Ectodermal cell (in vitro differentiated cells): ENCODE measurements at regions not wholly inside any gene's neighbourhood (a gene's known extent, or its start where the extent isn't known, plus 50 kb on each side); places are given as distances from the start of the nearest gene placed in this dataset.

Experiments
- H3K27ac ChIP-seq: 2 replicates; pipeline ENCODE4 v1.7.0; 2013; ENCODE audit warnings: mild to moderate bottlenecking, low read depth, low read length; ENCODE audit not compliant: insufficient read depth, poor library complexity, severe bottlenecking
- H3K27me3 ChIP-seq: 2 replicates; pipeline ENCODE4 v1.7.0; 2013; ENCODE audit warnings: mild to moderate bottlenecking, low read length; ENCODE audit not compliant: insufficient read depth, control insufficient read depth, poor library complexity, severe bottlenecking
- H3K36me3 ChIP-seq: one replicate; pipeline ENCODE4 v1.7.0; 2013; ENCODE audit warnings: low read length; ENCODE audit not compliant: control insufficient read depth, insufficient read depth
- H3K4me1 ChIP-seq: one replicate; pipeline ENCODE4 v1.7.0; 2013; ENCODE audit warnings: low read length; ENCODE audit not compliant: control insufficient read depth, insufficient read depth
- H3K4me3 ChIP-seq: 2 replicates; pipeline ENCODE4 v1.7.0; 2013; ENCODE audit warnings: low read depth, low read length, control low read depth; ENCODE audit not compliant: insufficient read depth
- H3K9me3 ChIP-seq: 2 replicates; pipeline ENCODE4 v1.7.0; 2013; ENCODE audit warnings: mild to moderate bottlenecking, low read length, moderate library complexity; ENCODE audit not compliant: control insufficient read depth
- WGBS, 2 experiments: methylation state at CpG; one replicate each; pipeline ENCODE4 v1.1.7; 2013; ENCODE audit warnings: missing lambda C conversion rate in 2 of 2; 5-methylcytosine and 5-hydroxymethylcytosine counted together

DNA sequence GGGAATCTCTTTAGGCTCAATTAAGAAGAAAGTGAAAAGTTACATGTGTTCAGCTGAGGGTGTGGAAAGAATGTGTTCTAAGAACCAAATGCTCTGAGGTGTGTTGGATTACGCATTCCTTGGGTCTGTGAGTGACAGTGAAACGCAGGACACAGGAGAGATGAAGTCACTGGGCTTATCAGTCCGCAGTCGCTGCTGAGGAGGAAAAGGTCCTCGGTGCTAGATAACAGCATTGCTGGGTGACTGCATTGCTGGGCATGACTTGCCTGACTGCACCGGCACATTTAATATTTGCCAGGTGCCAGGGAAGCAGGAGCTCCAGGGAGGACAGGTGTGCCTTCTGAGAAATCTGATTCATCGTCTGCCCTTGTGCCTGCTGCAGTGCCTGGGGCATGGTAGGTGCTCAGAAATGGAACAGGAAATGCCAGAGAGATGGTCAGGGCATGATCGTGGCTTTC, 64.4 kb upstream of the FZD10 start:
- no peak overlapping the region for H3K4me3 ChIP-seq
- H3K4me1 ChIP-seq, result no peaks in the 10 kb centered on the region
- no peaks in the 10 kb centered on the region for H3K27me3 ChIP-seq
- WGBS, 2 experiments, result 89 to 90% methylated on average over 8 of the region's 8 CpGs
- H3K36me3 ChIP-seq, result no peaks in the 10 kb centered on the region
- no peaks in the 10 kb centered on the region for H3K9me3 ChIP-seq
- no peak overlapping the region for H3K27ac ChIP-seq

- Histone ChIP-seq H3K9me3 (no peaks in the 10 kb centered on the region), H3K27me3 (no peaks in the 10 kb centered on the region), H3K27ac (no peak overlapping the region), H3K36me3 (no peaks in the 10 kb centered on the region), H3K4me3 (no peak overlapping the region), H3K4me1 (no peaks in the 10 kb centered on the region)
- WGBS, 2 experiments, result 93 to 95% methylated on average over 11 of the region's 11 CpGs
Measured at GRCh38 chr12:130098301-130099005, 63.8 kb upstream of the FZD10 start.

DNA sequence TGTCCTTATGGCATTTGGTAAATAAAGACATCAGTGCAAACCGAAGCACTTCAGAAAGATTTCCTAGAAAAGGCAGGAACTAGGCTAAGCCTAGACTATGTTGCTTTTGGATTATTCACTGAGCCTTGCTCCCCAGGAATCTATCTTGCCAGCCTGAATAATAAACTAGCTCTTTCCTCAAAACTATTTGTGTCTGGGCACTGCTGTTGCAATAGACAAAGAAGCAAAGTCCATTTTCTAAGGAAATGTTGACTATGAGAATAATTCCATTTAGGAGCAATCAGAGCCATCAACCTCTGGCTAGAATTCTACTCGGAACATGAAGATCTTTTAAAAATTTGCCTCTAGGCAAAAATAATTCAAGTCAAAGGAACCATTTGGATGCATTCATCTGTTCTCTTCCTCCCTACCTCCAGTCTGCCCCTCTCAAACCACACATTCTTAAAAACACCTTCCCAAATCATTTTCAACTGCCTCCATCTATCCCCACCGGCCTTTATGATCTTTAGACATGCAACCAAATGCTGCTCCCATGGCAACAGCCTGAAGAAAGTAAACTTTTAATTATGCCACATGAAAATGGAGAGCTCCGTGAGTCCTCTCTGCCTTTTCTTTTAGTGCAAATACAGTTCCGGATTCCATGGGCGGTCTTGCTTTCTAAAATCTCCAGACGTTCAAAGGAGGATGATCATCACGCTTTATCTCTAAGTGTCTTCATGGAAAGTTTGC, 61.5 kb upstream of the FZD10 start:
- no peaks in the 10 kb centered on the region for H3K9me3 ChIP-seq
- no peak overlapping the region for H3K27ac ChIP-seq
- no peaks in the 10 kb centered on the region for H3K36me3 ChIP-seq
- H3K4me1 ChIP-seq, result peaks cover 3% of the 10 kb centered on the region
- H3K27me3 ChIP-seq, result no peaks in the 10 kb centered on the region
- H3K4me3 ChIP-seq, result no peak overlapping the region
- 87 to 88% methylated on average over 8 of the region's 8 CpGs for WGBS, 2 experiments

DNA sequence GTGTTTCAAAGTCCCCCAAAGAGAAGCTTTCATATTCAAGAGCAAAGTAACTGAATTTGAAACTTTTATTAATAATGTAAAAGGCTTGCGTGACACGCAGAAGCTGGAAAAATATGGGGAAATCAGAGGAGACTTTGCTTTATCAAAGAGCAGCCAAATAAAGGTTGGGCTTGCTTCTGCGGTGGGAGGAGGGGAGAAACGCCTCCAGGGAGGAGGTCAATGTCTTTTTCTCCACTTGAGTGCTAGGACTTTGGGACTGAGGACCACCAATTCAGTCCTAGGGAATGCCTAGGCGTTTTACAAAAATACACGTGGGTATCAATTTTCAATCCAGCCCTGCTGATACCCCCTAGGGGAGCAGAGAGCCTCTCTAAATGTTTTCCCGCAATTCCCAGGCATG, 60.9 kb upstream of the FZD10 start:
- Histone ChIP-seq H3K27ac (no peak overlapping the region), H3K36me3 (no peaks in the 10 kb centered on the region), H3K4me1 (peaks cover 3% of the 10 kb centered on the region), H3K27me3 (no peaks in the 10 kb centered on the region), H3K4me3 (no peak overlapping the region), H3K9me3 (no peaks in the 10 kb centered on the region)
- WGBS, 2 experiments, result 46 to 49% methylated on average over 7 of the region's 7 CpGs

DNA sequence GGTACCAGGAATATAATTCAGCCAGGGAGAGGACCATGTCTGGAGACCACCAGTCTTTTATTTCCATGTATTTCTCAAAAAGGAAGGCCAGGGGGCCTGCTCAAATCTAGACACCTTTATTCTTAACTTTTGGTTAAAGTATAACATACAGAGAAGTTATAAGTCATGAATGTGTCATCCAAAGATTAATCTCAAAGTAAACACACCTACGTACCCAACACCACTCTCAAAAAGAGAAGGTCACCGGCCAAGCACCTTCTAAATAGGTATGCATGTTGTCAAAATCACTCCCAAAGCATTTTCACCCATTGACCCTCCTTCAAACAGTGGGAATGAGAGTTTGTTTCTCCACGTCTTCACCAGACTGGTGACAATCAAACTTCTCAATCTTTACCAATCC, 60.0 kb upstream of the FZD10 start:
- H3K27ac ChIP-seq, result no peak overlapping the region

DNA sequence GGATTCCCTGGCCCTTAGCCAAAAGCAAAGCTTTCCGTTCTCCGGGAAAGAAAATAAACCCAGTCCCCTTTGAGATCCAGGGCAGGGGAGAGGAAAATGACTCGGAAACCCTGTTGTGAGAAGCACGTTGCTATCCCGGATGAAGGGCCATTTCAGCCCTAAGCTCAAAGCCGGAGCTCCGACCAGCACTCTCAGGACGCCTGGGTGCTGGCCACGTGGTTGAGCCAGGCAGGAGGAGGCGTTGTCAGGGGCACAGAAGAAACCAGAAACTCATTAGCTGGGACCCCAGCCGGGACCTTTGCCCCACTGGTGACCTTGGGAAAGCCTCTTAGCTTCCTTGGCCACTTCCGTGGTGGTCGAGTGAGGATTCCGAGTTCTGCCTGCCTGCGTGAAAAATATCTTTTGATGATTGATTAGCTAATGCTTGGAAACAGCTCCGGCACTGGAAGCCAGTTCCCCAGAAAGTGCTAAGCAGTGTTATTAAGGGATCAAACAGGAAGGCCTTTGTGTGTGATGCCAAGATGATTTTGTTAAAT, 57.6 kb upstream of the FZD10 start:
- H3K9me3 ChIP-seq, result no peaks in the 10 kb centered on the region
- H3K36me3 ChIP-seq, result no peaks in the 10 kb centered on the region
- H3K4me3 ChIP-seq, result no peak overlapping the region
- H3K27ac ChIP-seq, result no peak overlapping the region
- WGBS, 2 experiments, result 32 to 33% methylated on average over 15 of the region's 16 CpGs
- no peaks in the 10 kb centered on the region for H3K27me3 ChIP-seq
- H3K4me1 ChIP-seq, result peaks cover 3% of the 10 kb centered on the region

More for the DNA sequence above, 60.0 kb upstream of the FZD10 start:
- Histone ChIP-seq H3K9me3 (no peaks in the 10 kb centered on the region), H3K4me1 (peaks cover 3% of the 10 kb centered on the region), H3K27me3 (no peaks in the 10 kb centered on the region), H3K4me3 (no peak overlapping the region), H3K36me3 (no peaks in the 10 kb centered on the region)
- 86 to 92% methylated on average over 3 of the region's 3 CpGs for WGBS, 2 experiments

DNA sequence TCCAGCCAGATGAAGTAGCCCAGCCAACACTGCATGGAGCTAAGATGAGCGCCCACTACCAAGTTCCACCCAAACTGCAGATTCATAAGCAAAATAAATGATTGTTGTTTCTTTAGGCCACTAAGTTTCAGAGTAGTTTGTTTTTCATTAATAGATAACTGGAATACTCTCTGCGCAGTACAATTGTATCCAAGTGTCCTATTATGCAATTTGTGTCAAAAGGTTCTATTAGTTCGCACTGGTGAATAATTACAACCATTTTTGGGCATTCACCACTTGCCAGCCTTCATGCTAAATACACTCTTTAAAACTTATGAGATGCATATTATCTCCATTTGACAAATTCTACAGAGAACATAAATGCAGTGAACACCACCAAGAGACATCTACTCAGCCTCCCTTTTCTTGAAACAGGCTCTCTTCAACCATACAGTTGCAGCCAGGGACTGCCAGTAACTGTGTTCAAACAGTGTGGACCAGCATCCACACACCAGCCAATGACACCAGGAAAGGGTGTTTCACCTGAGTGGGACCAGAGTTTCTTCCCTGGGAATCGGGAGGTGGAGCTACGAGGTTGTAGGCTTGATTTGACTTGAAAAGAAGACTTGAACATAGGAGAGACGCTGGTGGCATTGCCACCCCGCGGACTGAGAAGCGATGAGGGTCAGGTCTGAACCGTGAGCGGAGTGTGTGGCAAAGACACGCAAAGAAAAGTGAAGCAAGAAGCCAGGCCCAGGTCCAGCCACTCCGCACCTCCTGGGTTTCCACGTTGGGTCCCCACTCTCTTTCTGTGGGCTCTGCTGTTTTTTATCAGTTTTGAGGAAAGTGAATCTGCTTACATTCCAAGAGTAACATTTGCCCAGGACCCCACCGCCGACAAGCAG, 53.0 kb upstream of the FZD10 start:
- H3K9me3 ChIP-seq, result no peaks in the 10 kb centered on the region
- 92 to 97% methylated on average over 15 to 16 of the region's 16 CpGs for WGBS, 2 experiments
- no peak overlapping the region for H3K27ac ChIP-seq
- H3K4me3 ChIP-seq, result no peak overlapping the region
- H3K4me1 ChIP-seq, result peaks cover 3% of the 10 kb centered on the region
- H3K27me3 ChIP-seq, result no peaks in the 10 kb centered on the region
- no peaks in the 10 kb centered on the region for H3K36me3 ChIP-seq

GRCh38 chr12:130110914-130111313, 51.4 kb upstream of the FZD10 start:
- H3K4me1 ChIP-seq, result peaks cover 7% of the 10 kb centered on the region
- no peaks in the 10 kb centered on the region for H3K36me3 ChIP-seq
- no peaks in the 10 kb centered on the region for H3K27me3 ChIP-seq
- H3K4me3 ChIP-seq, result no peak overlapping the region
- H3K27ac ChIP-seq, result no peak overlapping the region
- H3K9me3 ChIP-seq, result no peaks in the 10 kb centered on the region
- WGBS, 2 experiments, result 91 to 92% methylated on average over 8 of the region's 8 CpGs

- Histone ChIP-seq H3K4me3 (no peak overlapping the region), H3K27me3 (no peaks in the 10 kb centered on the region), H3K9me3 (no peaks in the 10 kb centered on the region), H3K36me3 (no peaks in the 10 kb centered on the region), H3K27ac (no peak overlapping the region), H3K4me1 (peaks cover 9% of the 10 kb centered on the region)
- WGBS, 2 experiments, result 86 to 92% methylated on average over 6 of the region's 6 CpGs
Measured at GRCh38 chr12:130111965-130112496, 50.2 kb upstream of the FZD10 start.
